H1 (cell line): ENCODE measurements at regions not wholly inside any gene's neighbourhood (a gene's known extent, or its start where the extent isn't known, plus 50 kb on each side); places are given as distances from the start of the nearest gene placed in this dataset.

Experiments used
- CBX8 ChIP-seq: fragments of 300-800, 300-1000 bp; sonication (generic); IDR thresholded peaks from 2 replicates; pipeline ENCODE4 v1.7.1; 2016; ENCODE audit warnings: low read depth, low read length, borderline replicate concordance
- GTF2F1 ChIP-seq: IDR thresholded peaks from 2 replicates; pipeline ENCODE4 v1.6.1; 2012; ENCODE audit warnings: low read depth, low read length, improper control_type of control experiment, borderline replicate concordance
- JUND ChIP-seq: IDR thresholded peaks from 2 replicates; pipeline ENCODE4 v1.6.1; 2011; ENCODE audit warnings: mild to moderate bottlenecking, improper control_type of control experiment, low read length
- PHF8 ChIP-seq: fragments of 200-600 bp; sonication (generic); conservative IDR thresholded peaks from 2 replicates; pipeline ENCODE4 v1.7.1; 2012; ENCODE audit warnings: low read depth, mild to moderate bottlenecking, inconsistent platforms, low read length, moderate library complexity
- SIX5 ChIP-seq: IDR thresholded peaks from 2 replicates; pipeline ENCODE4 v1.6.1; 2011; ENCODE audit warnings: mild to moderate bottlenecking, low read depth, low read length
- TBP ChIP-seq: IDR thresholded peaks from 2 replicates; pipeline ENCODE4 v1.6.1; 2011; ENCODE audit warnings: low read depth, low read length, improper control_type of control experiment
- YY1 ChIP-seq: IDR thresholded peaks from 2 replicates; pipeline ENCODE4 v1.6.1; 2011; ENCODE audit warnings: low read depth, mild to moderate bottlenecking, low read length
- TF ChIP-seq, protein P1 (sequence below): fragments of 300-600 bp; sonication (generic); IDR thresholded peaks from 2 replicates; pipeline ENCODE4 v1.7.1; 2012; ENCODE audit warnings: low read length, moderate library complexity, mild to moderate bottlenecking, inconsistent platforms; ENCODE audit not compliant: insufficient replicate concordance

GRCh38 chr2:17355608-17356329 lies 162.5 kb downstream of the RAD51AP2 start (continued):
- TF ChIP-seq PHF8 (no peak), YY1 (no peak), CBX8 (no peak), JUND (no peak), TBP (no peak), SIX5 (no peak), GTF2F1 (no peak)
- TF ChIP-seq, protein P1, sequence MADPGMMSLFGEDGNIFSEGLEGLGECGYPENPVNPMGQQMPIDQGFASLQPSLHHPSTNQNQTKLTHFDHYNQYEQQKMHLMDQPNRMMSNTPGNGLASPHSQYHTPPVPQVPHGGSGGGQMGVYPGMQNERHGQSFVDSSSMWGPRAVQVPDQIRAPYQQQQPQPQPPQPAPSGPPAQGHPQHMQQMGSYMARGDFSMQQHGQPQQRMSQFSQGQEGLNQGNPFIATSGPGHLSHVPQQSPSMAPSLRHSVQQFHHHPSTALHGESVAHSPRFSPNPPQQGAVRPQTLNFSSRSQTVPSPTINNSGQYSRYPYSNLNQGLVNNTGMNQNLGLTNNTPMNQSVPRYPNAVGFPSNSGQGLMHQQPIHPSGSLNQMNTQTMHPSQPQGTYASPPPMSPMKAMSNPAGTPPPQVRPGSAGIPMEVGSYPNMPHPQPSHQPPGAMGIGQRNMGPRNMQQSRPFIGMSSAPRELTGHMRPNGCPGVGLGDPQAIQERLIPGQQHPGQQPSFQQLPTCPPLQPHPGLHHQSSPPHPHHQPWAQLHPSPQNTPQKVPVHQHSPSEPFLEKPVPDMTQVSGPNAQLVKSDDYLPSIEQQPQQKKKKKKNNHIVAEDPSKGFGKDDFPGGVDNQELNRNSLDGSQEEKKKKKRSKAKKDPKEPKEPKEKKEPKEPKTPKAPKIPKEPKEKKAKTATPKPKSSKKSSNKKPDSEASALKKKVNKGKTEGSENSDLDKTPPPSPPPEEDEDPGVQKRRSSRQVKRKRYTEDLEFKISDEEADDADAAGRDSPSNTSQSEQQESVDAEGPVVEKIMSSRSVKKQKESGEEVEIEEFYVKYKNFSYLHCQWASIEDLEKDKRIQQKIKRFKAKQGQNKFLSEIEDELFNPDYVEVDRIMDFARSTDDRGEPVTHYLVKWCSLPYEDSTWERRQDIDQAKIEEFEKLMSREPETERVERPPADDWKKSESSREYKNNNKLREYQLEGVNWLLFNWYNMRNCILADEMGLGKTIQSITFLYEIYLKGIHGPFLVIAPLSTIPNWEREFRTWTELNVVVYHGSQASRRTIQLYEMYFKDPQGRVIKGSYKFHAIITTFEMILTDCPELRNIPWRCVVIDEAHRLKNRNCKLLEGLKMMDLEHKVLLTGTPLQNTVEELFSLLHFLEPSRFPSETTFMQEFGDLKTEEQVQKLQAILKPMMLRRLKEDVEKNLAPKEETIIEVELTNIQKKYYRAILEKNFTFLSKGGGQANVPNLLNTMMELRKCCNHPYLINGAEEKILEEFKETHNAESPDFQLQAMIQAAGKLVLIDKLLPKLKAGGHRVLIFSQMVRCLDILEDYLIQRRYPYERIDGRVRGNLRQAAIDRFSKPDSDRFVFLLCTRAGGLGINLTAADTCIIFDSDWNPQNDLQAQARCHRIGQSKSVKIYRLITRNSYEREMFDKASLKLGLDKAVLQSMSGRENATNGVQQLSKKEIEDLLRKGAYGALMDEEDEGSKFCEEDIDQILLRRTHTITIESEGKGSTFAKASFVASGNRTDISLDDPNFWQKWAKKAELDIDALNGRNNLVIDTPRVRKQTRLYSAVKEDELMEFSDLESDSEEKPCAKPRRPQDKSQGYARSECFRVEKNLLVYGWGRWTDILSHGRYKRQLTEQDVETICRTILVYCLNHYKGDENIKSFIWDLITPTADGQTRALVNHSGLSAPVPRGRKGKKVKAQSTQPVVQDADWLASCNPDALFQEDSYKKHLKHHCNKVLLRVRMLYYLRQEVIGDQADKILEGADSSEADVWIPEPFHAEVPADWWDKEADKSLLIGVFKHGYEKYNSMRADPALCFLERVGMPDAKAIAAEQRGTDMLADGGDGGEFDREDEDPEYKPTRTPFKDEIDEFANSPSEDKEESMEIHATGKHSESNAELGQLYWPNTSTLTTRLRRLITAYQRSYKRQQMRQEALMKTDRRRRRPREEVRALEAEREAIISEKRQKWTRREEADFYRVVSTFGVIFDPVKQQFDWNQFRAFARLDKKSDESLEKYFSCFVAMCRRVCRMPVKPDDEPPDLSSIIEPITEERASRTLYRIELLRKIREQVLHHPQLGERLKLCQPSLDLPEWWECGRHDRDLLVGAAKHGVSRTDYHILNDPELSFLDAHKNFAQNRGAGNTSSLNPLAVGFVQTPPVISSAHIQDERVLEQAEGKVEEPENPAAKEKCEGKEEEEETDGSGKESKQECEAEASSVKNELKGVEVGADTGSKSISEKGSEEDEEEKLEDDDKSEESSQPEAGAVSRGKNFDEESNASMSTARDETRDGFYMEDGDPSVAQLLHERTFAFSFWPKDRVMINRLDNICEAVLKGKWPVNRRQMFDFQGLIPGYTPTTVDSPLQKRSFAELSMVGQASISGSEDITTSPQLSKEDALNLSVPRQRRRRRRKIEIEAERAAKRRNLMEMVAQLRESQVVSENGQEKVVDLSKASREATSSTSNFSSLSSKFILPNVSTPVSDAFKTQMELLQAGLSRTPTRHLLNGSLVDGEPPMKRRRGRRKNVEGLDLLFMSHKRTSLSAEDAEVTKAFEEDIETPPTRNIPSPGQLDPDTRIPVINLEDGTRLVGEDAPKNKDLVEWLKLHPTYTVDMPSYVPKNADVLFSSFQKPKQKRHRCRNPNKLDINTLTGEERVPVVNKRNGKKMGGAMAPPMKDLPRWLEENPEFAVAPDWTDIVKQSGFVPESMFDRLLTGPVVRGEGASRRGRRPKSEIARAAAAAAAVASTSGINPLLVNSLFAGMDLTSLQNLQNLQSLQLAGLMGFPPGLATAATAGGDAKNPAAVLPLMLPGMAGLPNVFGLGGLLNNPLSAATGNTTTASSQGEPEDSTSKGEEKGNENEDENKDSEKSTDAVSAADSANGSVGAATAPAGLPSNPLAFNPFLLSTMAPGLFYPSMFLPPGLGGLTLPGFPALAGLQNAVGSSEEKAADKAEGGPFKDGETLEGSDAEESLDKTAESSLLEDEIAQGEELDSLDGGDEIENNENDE = no peak
